GM13976 (cell line): ENCODE measurements at regions not wholly inside any gene's neighbourhood (a gene's known extent, or its start where the extent isn't known, plus 50 kb on each side); places are given as distances from the start of the nearest gene placed in this dataset.

Experiments
- DNase-seq: peaks from one replicate; pipeline ENCODE4 v3.0.0; 2012; ENCODE audit warnings: low spot score
- CTCF ChIP-seq: IDR thresholded peaks from 2 replicates; pipeline ENCODE4 v1.5.1; 2012; ENCODE audit warnings: borderline replicate concordance, mild to moderate bottlenecking; ENCODE audit not compliant: insufficient read depth; ENCODE audit errors: extremely low read depth, missing control alignments, control extremely low read depth
- in situ Hi-C: fragments of 300-500 bp; cut with MboI; formaldehyde crosslinking; loops from one replicate; pipeline ENCODE4 v1.12.0; 2022; ENCODE audit warnings: low sequenced_read_pairs, mixed read lengths, inconsistent platforms; ENCODE audit not compliant: unreplicated experiment

- in situ Hi-C loops: no loop called here
- no peak for TF ChIP-seq CTCF
- DNase-seq: no peak
Observed at GRCh38 chr1:245016700-245017099, 138.1 kb upstream of the KIF26B start.

- no peak for TF ChIP-seq CTCF
Observed at GRCh38 chr1:245015031-245015430, 139.8 kb upstream of the KIF26B start.

GRCh38 chr1:245014247-245015029, 140.3 kb upstream of the KIF26B start:
- in situ Hi-C loops: no loop called here
- DNase-seq: no peak
- no peak for TF ChIP-seq CTCF

More at GRCh38 chr1:245015031-245015430, 139.8 kb upstream of the KIF26B start:
- in situ Hi-C loops: no loop called here
- DNase-seq: no peak

GRCh38 chr1:245010018-245010614, 144.7 kb upstream of the KIF26B start:
- TF ChIP-seq CTCF: no peak
- DNase-seq: no peak

GRCh38 chr1:245008761-245009160, 144.4 kb upstream of the HNRNPU start:
- no peak for DNase-seq
- no peak for TF ChIP-seq CTCF
- in situ Hi-C loops: no loop called here

More at GRCh38 chr1:245010018-245010614, 144.7 kb upstream of the KIF26B start:
- in situ Hi-C loops: no loop called here

GRCh38 chr1:245007852-245008251, 143.5 kb upstream of the HNRNPU start:
- no peak for TF ChIP-seq CTCF
- in situ Hi-C loops: no loop called here
- DNase-seq: no peak
